ENCODE measurements at regions not wholly inside any gene's neighbourhood (a gene's known extent, or its start where the extent isn't known, plus 50 kb on each side); places are given as distances from the start of the nearest gene placed in this dataset.

- no peak for DNase-seq
Observed at GRCh38 chr2:57990118-57990725, 56.4 kb upstream of the VRK2 start.
